C4-2B (cell line): ENCODE measurements at regions not wholly inside any gene's neighbourhood (a gene's known extent, or its start where the extent isn't known, plus 50 kb on each side); places are given as distances from the start of the nearest gene placed in this dataset.

Experiments
- ZFX ChIP-seq: fragments of 450-650 bp; IDR thresholded peaks from 2 replicates; pipeline ENCODE4 v1.6.1; 2017
- TF ChIP-seq, protein P1 (sequence below): fragments of 450-650 bp; conservative IDR thresholded peaks from 2 replicates; pipeline ENCODE4 v1.5.1; 2017; ENCODE audit warnings: mild to moderate bottlenecking

DNA sequence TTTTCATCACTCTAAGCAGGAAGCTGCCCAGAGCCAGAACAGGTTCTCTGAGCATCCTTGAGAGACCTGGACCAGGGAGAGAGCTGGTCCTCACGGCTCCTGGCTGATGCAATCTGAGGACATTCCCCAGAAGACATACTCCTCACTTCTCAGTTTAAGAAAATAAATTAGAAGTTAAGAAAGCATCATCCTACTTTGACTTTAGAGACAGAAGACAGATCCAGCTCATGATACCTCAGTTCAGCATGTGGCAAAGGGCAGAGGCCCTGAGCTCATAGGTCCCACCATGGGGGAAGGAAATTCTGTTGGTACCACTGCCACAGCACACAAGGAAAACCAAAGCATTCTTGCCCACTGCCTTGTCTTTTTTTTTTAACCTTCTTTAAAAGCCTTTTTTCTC, 378.1 kb upstream of the JARID2 start:
- TF ChIP-seq, protein P1, sequence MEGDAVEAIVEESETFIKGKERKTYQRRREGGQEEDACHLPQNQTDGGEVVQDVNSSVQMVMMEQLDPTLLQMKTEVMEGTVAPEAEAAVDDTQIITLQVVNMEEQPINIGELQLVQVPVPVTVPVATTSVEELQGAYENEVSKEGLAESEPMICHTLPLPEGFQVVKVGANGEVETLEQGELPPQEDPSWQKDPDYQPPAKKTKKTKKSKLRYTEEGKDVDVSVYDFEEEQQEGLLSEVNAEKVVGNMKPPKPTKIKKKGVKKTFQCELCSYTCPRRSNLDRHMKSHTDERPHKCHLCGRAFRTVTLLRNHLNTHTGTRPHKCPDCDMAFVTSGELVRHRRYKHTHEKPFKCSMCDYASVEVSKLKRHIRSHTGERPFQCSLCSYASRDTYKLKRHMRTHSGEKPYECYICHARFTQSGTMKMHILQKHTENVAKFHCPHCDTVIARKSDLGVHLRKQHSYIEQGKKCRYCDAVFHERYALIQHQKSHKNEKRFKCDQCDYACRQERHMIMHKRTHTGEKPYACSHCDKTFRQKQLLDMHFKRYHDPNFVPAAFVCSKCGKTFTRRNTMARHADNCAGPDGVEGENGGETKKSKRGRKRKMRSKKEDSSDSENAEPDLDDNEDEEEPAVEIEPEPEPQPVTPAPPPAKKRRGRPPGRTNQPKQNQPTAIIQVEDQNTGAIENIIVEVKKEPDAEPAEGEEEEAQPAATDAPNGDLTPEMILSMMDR: no peak
- no peak for TF ChIP-seq ZFX
